ES-I3 (cell line): ENCODE measurements at regions not wholly inside any gene's neighbourhood (a gene's known extent, or its start where the extent isn't known, plus 50 kb on each side); places are given as distances from the start of the nearest gene placed in this dataset.
"Not testable (repeated sequence)": the region's sequence is repeated elsewhere in the genome, so short reads cannot be mapped to it uniquely, and the experiment has no call there.

Experiments
- H3K36me3 ChIP-seq: 2 replicates; pipeline ENCODE4 v1.6.1; 2013; ENCODE audit warnings: mild to moderate bottlenecking, low read length, control low read depth, moderate library complexity; ENCODE audit not compliant: insufficient read depth
- H3K4me1 ChIP-seq: 2 replicates; pipeline ENCODE4 v1.6.1; 2013; ENCODE audit warnings: mild to moderate bottlenecking, control low read depth, low read length; ENCODE audit not compliant: insufficient read depth
- H3K9ac ChIP-seq: 2 replicates; pipeline ENCODE4 v1.6.1; 2013; ENCODE audit warnings: low read depth, mild to moderate bottlenecking, low read length, moderate library complexity
- H3K9me3 ChIP-seq: 2 replicates; pipeline ENCODE4 v1.6.1; 2013; ENCODE audit warnings: mild to moderate bottlenecking, low read length, moderate library complexity; ENCODE audit not compliant: control insufficient read depth, insufficient read depth

DNA sequence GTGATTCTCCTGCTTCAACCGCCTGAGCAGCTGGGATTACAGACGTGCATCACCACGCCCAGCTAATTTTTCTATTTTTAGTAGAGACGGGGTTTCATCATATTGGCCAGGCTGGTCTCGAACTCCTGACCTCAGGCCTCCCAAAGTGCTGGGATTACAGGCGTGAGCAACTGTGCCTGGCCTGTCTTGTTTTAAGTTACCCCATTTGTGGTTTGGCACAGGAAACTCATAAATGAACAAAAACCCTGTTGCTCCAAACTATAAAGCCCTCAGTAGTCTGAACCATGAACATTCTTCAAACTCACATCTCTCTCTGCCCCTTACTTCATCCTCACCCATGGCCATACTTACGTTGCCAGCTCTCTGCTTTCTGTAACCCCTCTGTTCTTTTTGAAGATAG, 61.7 kb downstream of the RHOU start:
- not testable (repeated sequence) for H3K9ac ChIP-seq, H3K9me3 ChIP-seq, H3K4me1 ChIP-seq, H3K36me3 ChIP-seq

DNA sequence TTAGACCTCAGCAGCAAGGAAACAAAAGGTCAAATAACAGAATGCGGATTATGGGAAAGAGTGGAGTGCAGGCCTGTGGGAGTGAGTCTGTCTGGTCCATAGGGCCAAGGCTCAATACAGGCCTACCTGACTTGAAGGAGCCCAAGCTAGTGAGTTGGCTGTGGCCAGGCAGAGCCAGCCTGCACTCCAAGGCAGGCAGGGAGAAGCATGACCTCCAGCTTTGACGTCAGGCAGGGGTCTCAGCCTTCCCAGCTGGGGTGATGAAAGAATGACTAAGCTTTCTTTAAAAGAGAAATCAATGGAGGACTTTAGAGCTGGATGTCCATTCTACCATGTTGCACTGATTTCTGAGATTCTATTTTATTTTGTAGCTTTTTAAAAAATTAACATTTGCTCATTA, 62.8 kb downstream of the RHOU start:
- no peaks in the 10 kb centered on the region for H3K36me3 ChIP-seq
- H3K9ac ChIP-seq = no peak overlapping the region
- no peaks in the 10 kb centered on the region for H3K4me1 ChIP-seq
- H3K9me3 ChIP-seq = no peaks in the 10 kb centered on the region

DNA sequence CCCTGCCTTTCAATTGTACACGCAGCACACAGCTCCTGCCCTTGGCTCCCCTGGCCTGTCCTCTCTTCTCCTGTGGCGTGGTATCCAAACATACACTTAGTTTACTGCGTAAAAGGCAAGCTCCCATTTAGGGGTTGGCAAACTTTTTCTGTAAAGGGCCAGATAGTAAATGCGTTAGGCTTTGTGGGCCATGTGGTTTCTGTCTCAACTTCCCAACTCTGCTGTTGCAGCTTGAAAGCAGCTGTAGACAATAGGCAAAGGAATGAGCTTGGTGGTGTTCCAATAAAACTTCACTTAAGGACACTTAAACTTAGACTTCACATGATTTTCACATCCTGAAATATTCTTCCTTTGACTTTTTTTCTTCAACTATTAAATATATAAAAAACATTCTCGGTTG, 63.3 kb downstream of the RHOU start:
- Histone ChIP-seq H3K9ac (no peak overlapping the region), H3K4me1 (no peaks in the 10 kb centered on the region), H3K9me3 (no peaks in the 10 kb centered on the region), H3K36me3 (no peaks in the 10 kb centered on the region)

DNA sequence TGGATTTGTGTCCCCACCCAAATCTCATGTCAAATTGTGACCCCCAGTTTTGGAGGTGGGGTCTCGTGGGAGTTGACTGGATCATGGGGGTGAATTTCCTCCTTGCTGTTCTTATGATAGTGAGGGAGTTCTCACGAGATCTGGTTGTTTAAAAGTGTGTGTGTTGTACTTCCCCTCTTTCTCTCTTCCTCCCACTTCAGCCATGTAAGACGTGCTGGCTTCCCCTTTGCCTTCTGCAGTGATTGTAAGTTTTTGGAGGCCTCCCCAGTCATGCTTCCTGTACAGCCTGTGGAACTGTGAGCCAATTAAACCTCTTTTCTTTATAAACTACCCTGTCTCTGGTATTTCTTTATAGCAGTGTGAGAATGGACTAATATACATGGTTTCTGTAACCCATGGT, 64.6 kb downstream of the RHOU start:
- Histone ChIP-seq H3K9me3 (no peaks in the 10 kb centered on the region), H3K36me3 (no peaks in the 10 kb centered on the region), H3K9ac (no peak overlapping the region), H3K4me1 (peaks cover 5% of the 10 kb centered on the region)

DNA sequence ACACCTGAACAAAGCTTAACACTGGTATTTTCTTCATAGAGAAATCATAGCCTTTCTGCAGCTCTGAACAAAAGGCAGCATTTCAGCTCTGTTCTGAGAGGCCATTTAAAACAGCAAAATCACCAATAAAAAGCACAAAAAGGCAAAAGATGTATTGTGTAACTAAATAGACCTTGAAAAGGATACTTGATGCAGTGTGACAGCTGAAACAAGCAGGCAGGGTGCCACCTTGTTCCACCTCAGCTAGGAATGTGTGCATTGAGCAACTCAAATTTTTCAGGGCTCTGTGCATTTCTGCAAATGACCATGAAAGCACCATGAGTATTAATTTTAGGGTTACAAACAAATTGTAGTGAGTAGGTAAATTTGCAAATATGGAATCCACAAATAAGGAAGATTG, 65.8 kb downstream of the RHOU start:
- H3K9ac ChIP-seq = no peak overlapping the region
- peaks cover 10% of the 10 kb centered on the region for H3K4me1 ChIP-seq
- H3K36me3 ChIP-seq = no peaks in the 10 kb centered on the region
- no peaks in the 10 kb centered on the region for H3K9me3 ChIP-seq

DNA sequence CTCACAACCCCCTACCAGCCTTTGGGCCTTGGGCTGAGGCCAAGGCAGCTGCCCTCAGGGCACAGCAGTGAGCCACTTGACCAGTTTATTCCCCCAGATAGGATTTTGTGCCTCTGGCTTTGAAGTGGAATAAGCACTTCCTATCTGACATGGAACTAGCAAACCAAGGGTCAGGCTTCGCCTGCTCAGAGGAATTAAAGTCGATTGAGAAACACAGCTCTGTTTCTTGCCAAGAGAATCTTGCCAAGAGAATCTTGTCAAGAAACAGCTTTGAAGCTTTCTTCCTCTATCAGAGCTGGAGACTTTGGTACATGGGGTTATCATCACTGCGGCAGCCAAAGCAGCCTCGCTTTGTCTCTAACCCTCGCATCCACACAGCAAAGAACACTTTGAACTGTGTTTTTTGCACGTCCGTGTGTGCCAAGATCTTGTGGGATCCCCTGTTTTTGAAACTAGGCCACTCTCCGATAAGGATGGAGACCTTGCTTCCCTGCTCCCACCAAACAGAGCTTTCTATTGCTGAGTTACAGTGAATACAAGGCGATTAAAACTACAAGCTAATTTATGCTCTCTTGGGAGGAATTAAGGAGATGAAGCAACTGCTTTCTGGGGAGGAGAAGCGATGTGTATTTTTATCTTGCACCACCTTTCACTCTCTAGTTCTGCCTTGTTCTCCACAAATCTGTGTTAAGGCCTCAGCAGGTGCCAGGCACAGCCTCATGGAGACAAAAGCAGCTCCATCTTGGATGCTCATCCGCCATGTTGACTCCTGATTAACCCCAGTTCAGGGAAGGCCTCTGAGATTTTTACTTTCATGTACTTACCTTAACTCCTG, 67.3 kb downstream of the RHOU start:
- Histone ChIP-seq H3K9me3 (no peaks in the 10 kb centered on the region), H3K36me3 (no peaks in the 10 kb centered on the region), H3K9ac (no peak overlapping the region), H3K4me1 (peaks cover 10% of the 10 kb centered on the region)

DNA sequence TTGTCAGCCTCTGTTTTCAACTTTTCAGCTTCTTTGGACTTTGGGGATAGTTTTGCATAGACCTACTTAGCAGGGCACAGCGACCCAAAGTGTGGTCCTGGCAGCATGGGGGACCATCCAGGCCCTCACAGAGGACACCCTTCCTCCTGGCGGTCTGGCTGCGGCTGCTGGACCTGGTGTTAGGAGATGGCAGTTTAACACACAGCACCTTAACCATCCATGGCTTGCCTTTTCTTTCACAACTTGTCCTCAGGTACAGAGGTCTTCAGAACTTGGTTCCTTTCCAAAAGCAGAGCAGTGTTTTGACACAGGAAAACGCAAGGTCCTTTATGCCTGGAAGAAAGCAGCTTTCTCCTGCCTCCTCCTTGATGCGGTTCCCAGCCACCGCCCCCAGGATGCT, 68.1 kb downstream of the RHOU start:
- no peak overlapping the region for H3K9ac ChIP-seq
- H3K9me3 ChIP-seq = no peaks in the 10 kb centered on the region
- H3K36me3 ChIP-seq = no peaks in the 10 kb centered on the region
- H3K4me1 ChIP-seq = peaks cover 10% of the 10 kb centered on the region

DNA sequence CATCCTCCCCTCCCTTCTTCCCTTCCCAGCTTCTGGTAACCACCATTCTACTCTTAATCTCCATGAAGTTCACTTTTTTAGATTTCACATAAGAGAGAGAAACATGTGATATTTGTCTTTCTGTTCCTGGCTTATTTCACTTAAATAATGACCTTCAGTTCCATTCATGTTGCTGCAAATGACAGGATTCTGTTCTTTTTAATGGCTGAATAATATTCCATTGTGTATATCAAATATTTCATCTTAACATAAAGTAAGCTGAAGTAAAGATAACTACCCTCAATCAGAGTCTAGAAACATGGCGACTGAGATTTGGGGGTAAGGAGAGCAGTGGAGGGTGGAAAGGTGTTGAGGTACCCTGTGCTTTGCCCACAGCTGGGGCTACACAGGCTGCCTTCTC, 68.9 kb downstream of the RHOU start:
- Histone ChIP-seq H3K9ac (no peak overlapping the region), H3K36me3 (no peaks in the 10 kb centered on the region)

DNA sequence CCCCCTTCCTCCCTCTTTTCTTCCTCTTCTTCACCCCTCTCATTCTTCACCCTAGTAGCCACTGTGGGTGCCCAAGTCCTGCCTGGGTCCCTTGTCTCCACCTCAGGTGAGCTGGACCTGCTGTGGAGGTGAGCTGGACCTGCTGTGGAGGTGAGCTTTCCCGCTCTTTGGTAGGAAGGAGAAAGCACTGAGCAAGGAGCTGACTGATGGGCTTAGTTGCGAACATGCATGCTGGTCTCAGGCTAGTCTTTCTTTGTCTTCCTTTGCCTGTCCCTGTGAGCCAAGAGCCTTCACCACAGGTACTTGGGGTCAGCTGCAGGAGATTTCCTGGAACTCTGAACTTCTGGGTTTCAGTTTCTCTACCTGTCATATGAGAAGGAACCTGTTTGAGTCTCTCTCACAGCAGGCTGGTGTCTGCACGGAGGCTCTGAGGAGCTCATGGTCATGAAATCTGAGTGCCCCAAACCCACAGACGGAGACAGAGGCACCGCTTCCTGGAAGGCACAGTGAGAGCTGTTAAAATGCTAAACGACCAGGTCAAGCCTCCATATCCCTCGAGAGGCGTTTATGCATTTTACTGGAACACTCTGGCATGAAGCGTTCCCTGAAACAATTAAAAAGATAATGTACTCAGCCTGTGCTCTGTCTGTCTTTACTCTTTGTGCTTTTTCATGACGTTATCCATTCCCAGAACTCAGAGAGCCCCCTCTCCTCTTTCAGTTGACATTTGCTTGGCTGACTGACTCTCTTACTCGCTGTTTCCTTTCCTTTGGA, 69.5 kb downstream of the RHOU start:
- Histone ChIP-seq H3K9ac (no peak overlapping the region), H3K4me1 (peaks cover 13% of the 10 kb centered on the region), H3K36me3 (no peaks in the 10 kb centered on the region), H3K9me3 (no peaks in the 10 kb centered on the region)

More for the DNA sequence above, 68.9 kb downstream of the RHOU start:
- Histone ChIP-seq H3K9me3 (no peaks in the 10 kb centered on the region), H3K4me1 (peaks cover 10% of the 10 kb centered on the region)

DNA sequence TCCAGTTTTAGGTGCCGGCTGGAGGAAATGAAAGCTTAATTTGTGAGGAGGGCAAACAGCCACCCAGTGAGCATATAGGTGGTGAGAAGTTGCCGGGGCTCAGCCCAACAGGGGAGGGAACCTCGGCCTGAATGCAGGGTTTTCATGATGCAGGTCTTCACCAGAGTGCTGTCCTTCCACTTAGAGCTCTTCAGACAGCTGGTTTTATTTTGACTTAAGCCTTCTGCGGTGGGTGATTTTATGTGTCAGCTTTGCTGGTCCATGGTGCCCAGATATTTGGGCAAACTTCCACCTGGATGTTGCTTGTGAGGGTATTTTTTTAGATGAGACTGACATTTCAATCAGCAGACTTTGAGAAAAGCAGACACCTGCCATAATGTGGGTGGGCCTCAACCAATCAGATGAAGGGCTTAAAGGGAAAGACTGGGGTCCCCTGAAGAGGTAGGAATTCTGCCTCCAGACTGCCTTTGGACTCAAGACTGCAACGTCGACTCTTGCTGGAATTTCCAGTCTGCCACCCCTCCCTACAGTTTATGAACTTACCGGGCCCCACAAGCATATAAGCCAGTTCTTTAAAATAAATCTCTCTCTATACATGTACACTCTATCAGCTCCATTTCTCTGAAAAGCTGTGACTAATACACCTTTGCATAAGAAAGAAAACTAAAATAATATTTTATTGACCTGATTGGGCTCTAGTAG, 72.8 kb downstream of the RHOU start:
- no peaks in the 10 kb centered on the region for H3K9me3 ChIP-seq
- H3K9ac ChIP-seq = no peak overlapping the region
- H3K4me1 ChIP-seq = peaks cover 26% of the 10 kb centered on the region
- H3K36me3 ChIP-seq = no peaks in the 10 kb centered on the region

DNA sequence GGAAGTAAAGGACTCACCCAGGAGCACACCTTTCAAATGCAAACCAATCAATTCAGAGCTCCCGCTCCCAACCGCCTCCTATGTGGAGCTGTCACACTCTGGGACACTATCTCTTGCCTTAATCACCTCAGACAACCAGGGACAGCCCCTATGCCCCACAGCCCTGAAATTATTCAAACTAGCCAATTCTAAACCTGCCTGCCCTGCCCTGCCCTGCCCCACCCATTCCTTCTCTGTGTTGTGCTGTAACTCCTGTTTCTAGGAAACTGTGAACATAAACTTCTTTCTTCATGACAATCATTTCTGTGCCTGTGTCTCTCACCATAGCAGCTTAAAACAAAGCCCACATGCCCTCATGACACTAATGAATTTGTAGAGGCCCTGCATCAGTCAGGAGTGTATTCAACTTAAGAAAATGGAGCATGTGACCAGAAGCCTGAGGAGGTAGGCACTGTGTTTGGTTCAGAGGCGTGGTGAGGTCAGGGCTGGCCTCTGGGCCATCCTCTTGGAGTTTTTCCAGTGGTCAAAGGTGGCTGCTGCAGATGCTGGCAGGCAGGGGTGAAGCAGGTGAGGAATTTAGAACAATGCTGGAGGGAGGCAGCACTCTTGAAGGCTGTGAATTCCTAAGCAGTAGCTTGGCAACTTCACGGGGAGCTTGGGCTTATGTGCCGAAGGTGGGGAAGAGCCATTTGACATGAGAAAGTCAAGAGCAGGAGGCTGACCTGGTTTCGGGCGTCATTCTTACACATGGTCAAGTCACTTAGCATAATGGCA, 74.5 kb downstream of the RHOU start:
- no peak overlapping the region for H3K9ac ChIP-seq
- peaks cover 28% of the 10 kb centered on the region for H3K4me1 ChIP-seq
- no peaks in the 10 kb centered on the region for H3K36me3 ChIP-seq
- no peaks in the 10 kb centered on the region for H3K9me3 ChIP-seq

DNA sequence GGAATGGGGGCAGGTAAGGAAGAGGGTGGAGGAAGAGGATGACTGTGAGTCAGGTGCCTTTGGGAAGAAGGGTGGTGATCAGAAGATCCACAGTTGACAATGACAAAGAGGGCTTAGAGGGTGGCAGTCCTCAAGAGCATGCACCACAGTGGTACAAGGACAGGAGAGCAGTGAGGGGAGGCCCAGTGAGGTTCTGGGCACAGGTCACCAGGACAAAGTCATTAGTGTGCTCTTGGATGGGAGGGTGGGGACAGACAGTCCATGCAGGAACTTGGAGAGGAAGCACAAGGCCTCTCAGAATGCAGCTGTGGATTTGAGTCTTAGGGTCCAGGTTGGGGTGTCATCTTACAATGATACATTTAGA, 75.1 kb downstream of the RHOU start:
- H3K9ac ChIP-seq = no peak overlapping the region
- H3K36me3 ChIP-seq = no peaks in the 10 kb centered on the region
- H3K9me3 ChIP-seq = no peaks in the 10 kb centered on the region
- peaks cover 25% of the 10 kb centered on the region for H3K4me1 ChIP-seq

DNA sequence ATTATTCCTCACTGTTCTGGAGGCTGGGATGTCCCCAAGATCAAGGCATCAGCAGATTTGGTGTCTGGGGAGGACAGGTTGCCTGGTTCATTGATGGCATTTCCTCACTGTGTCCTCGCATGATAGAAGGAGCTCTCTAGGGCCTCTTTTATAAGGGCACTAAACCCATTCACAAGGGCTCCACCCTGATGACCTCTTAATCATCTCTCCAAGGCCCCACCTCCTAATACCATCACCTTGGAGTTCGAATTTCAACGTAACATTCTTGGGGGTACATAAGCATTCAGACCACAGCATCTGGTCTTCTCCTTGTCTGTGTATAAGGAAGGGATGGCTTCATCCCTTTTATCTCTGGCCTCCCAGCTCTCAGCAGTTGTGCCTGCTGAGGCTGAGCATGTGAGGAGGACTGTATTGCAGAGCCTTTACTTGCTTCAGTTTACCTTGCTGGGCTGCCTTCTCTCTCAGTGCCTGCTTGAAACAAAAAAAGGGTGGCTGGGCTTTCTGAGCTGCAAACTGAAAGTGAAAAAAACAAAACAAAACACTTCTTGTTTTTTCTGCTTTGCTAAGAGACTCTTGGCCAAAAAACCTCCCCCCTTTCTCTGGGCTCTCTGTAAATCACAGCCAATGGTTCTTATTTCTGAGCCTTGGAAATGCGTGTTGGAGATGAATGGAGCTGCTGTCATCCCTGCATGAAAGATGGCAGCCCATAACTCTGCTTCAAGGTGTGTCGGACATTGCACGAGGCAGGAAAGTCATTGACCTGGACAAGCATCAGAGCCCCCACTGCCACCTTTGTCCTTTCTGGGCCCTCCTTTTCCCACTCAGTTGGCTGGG, 75.8 kb downstream of the RHOU start:
- no peaks in the 10 kb centered on the region for H3K36me3 ChIP-seq
- H3K4me1 ChIP-seq = peaks cover 23% of the 10 kb centered on the region
- H3K9ac ChIP-seq = no peak overlapping the region
- H3K9me3 ChIP-seq = no peaks in the 10 kb centered on the region
